HepG2 (cell line): ENCODE measurements at regions not wholly inside any gene's neighbourhood (a gene's known extent, or its start where the extent isn't known, plus 50 kb on each side); places are given as distances from the start of the nearest gene placed in this dataset.

ENCODE experiments used
- ATAC-seq: fragments of 200-7000 bp; cut with Tn5 transposase; 3 replicates; pipeline ENCODE4 v1.9.1; 2020; ENCODE audit warnings: mild to moderate bottlenecking, moderate library complexity
- BruUV-seq: library from RNA; stranded (reverse); fragments of 400-500 nt; replicated peaks from 2 replicates; lab custom pipeline; 2021; lab: Mats Ljungman, UMichigan
- CTCF ChIA-PET: fragments of 300-600 bp; formaldehyde crosslinking; extraction: SDS; loops from one replicate; lab custom pipeline; 2021; ENCODE audit warnings: low total read pairs, inconsistent platforms, low intra/inter-chr PET ratio; lab: Yijun Ruan, JAX
- POLR2A ChIA-PET: fragments of 350-600 bp; sonication (Branson Sonifier 250); formaldehyde crosslinking; loops from one replicate; lab custom pipeline; 2020; ENCODE audit warnings: antibody characterized with exemption, inconsistent platforms; lab: Yijun Ruan, JAX
- DNase-seq: peaks from one replicate; pipeline ENCODE4 v3.0.0-alpha.2; 2015; ENCODE audit warnings: low spot score
- FAIRE-seq: peaks from 3 replicates; lab custom pipeline; 2011; peaks lifted over from hg19 to GRCh38; lab: Jason Lieb, UNC
- H2AFZ ChIP-seq: one replicate; pipeline ENCODE4 v1.6.1; 2011; ENCODE audit warnings: low read length, inconsistent platforms
- H3K27ac ChIP-seq: fragments of 300-600 bp; 3 replicates; pipeline ENCODE4 v1.8.0; 2011; ENCODE audit warnings: mixed run types, mild to moderate bottlenecking, mixed read lengths, low read length, inconsistent platforms; ENCODE audit not compliant: insufficient read depth; ENCODE audit errors: extremely low read length
- H3K27me3 ChIP-seq, 2 experiments: fragments of 200-600 bp in 1 of 2; 2 replicates in 1 of 2; 3 replicates in 1 of 2; pipeline versions ENCODE4 v1.6.0 to v1.8.0; 2011; ENCODE audit warnings: low read length in 2 of 2, mild to moderate bottlenecking in 2 of 2, moderate library complexity in 2 of 2, inconsistent platforms in 1 of 2; ENCODE audit not compliant: insufficient read depth in 2 of 2, control insufficient read depth in 1 of 2
- H3K36me3 ChIP-seq, 2 experiments: fragments of 200-600 bp in 1 of 2; replicated peaks in 1 of 2; 2 replicates in 1 of 2; 3 replicates in 1 of 2; pipeline versions ENCODE4 v1.5.1 to v1.8.0; 2011; ENCODE audit warnings: low read length in 2 of 2, inconsistent platforms in 1 of 2; ENCODE audit not compliant: insufficient read depth in 2 of 2, control insufficient read depth in 1 of 2
- H3K4me1 ChIP-seq: 2 replicates; pipeline ENCODE4 v1.5.1; 2012; ENCODE audit warnings: low read length, inconsistent platforms; ENCODE audit not compliant: insufficient read depth
- H3K4me2 ChIP-seq: 2 replicates; pipeline ENCODE4 v1.6.0; 2011; ENCODE audit warnings: low read depth, low read length, inconsistent platforms
- H3K4me3 ChIP-seq, 3 experiments: fragments of 200-600 bp in 1 of 3; sonication (generic), shearing (Covaris generic) in 1 of 3; replicated peaks in 1 of 3; 2 replicates each; pipeline ENCODE4 v1.5.1; 2011 to 2016; ENCODE audit warnings: low read length in 3 of 3, inconsistent platforms in 2 of 3, low read depth in 2 of 3, mild to moderate bottlenecking in 2 of 3, control low read depth in 1 of 3, mixed read lengths in 1 of 3; ENCODE audit not compliant: insufficient read depth in 1 of 3
- H3K79me2 ChIP-seq: one replicate; pipeline ENCODE4 v1.6.1; 2011; ENCODE audit warnings: low read length, inconsistent platforms; ENCODE audit not compliant: insufficient read depth
- H3K9ac ChIP-seq: 2 replicates; pipeline ENCODE4 v1.6.0; 2011; ENCODE audit warnings: mild to moderate bottlenecking, low read depth, low read length, inconsistent platforms; ENCODE audit not compliant: insufficient read depth
- H3K9me3 ChIP-seq: 2 replicates; pipeline ENCODE4 v1.5.1; 2012; ENCODE audit warnings: mild to moderate bottlenecking, low read length
- H4K20me1 ChIP-seq: 2 replicates; pipeline ENCODE4 v1.6.0; 2011; ENCODE audit warnings: inconsistent platforms, mild to moderate bottlenecking, low read length, moderate library complexity; ENCODE audit not compliant: insufficient read depth
- ARID4A ChIP-seq: sonication (generic); formaldehyde crosslinking; IDR thresholded peaks from 2 replicates; pipeline ENCODE4 v1.5.0; 2020; ENCODE audit warnings: mild to moderate bottlenecking, missing genetic modification reagents, borderline replicate concordance
- GATAD2A ChIP-seq: IDR thresholded peaks from 2 replicates; pipeline ENCODE4 v1.6.1; 2016
- KLF15 ChIP-seq: sonication (generic); formaldehyde crosslinking; IDR thresholded peaks from 2 replicates; pipeline ENCODE4 v1.8.1; 2023; ENCODE audit warnings: borderline replicate concordance, mild to moderate bottlenecking, inconsistent platforms, missing genetic modification reagents, mixed read lengths
- MED13 ChIP-seq: sonication (generic); formaldehyde crosslinking; IDR thresholded peaks from 2 replicates; pipeline ENCODE4 v1.5.0; 2020; ENCODE audit warnings: missing genetic modification reagents
- MLLT10 ChIP-seq: sonication (generic); formaldehyde crosslinking; IDR thresholded peaks from 2 replicates; pipeline ENCODE4 v1.4.0; 2020; ENCODE audit warnings: missing genetic modification reagents
- MXD3 ChIP-seq: IDR thresholded peaks from 2 replicates; pipeline ENCODE4 v1.6.1; 2016; ENCODE audit warnings: mild to moderate bottlenecking, missing biosample characterization, missing genetic modification reagents
- NONO ChIP-seq, 2 experiments: fragments of 450-650 bp in 1 of 2; sonication (generic) in 1 of 2; formaldehyde crosslinking in 1 of 2; IDR thresholded peaks in 1 of 2; conservative IDR thresholded peaks in 1 of 2; 2 replicates each; pipeline versions ENCODE4 v1.6.1 to v1.8.0; 2017 to 2022; ENCODE audit warnings: mild to moderate bottlenecking in 1 of 2, missing genetic modification reagents in 1 of 2, moderate library complexity in 1 of 2
- RBFOX2 ChIP-seq: fragments of 200-400 bp; formaldehyde crosslinking; IDR thresholded peaks from 2 replicates; pipeline ENCODE4 v1.6.1; 2017; ENCODE audit warnings: low read depth, mild to moderate bottlenecking, low read length
- ZFX ChIP-seq: sonication (generic); formaldehyde crosslinking; IDR thresholded peaks from 2 replicates; pipeline ENCODE4 v1.4.0; 2020; ENCODE audit warnings: mild to moderate bottlenecking, low read depth, missing genetic modification reagents, moderate library complexity
- ZSCAN9 ChIP-seq: IDR thresholded peaks from 2 replicates; pipeline ENCODE4 v1.6.1; 2016; ENCODE audit warnings: borderline replicate concordance
- WGBS: methylation state at CpG from one replicate; pipeline ENCODE4 v1.1.6; 2017; ENCODE audit warnings: low lambda C conversion rate; 5-methylcytosine and 5-hydroxymethylcytosine counted together
- in situ Hi-C: cut with HindIII; loops from 2 replicates; pipeline ENCODE4 v1.10.0; 2017; ENCODE audit warnings: low pct_unique_long_range_greater_than_20kb; ENCODE audit not compliant: extremely low pct_ligation_motif_present
- intact Hi-C: fragments of 100-400 bp; cut with micrococcal nuclease; formaldehyde crosslinking; loops from one replicate; pipeline ENCODE4 v1.10.0; 2022; ENCODE audit not compliant: unreplicated experiment
- TF ChIP-seq, protein P1 (sequence below): sonication (generic); formaldehyde crosslinking; IDR thresholded peaks from 2 replicates; pipeline ENCODE4 v1.5.1; 2020; ENCODE audit warnings: missing genetic modification reagents, mild to moderate bottlenecking, borderline replicate concordance
- TF ChIP-seq, protein P2 (sequence below): sonication (generic); formaldehyde crosslinking; IDR thresholded peaks from 2 replicates; pipeline ENCODE4 v1.5.0; 2020; ENCODE audit warnings: mild to moderate bottlenecking, missing genetic modification reagents
- TF ChIP-seq, protein P3 (sequence below): sonication (generic); formaldehyde crosslinking; IDR thresholded peaks from 2 replicates; pipeline ENCODE4 v1.5.1; 2020; ENCODE audit warnings: mild to moderate bottlenecking, moderate library complexity, missing genetic modification reagents

DNA sequence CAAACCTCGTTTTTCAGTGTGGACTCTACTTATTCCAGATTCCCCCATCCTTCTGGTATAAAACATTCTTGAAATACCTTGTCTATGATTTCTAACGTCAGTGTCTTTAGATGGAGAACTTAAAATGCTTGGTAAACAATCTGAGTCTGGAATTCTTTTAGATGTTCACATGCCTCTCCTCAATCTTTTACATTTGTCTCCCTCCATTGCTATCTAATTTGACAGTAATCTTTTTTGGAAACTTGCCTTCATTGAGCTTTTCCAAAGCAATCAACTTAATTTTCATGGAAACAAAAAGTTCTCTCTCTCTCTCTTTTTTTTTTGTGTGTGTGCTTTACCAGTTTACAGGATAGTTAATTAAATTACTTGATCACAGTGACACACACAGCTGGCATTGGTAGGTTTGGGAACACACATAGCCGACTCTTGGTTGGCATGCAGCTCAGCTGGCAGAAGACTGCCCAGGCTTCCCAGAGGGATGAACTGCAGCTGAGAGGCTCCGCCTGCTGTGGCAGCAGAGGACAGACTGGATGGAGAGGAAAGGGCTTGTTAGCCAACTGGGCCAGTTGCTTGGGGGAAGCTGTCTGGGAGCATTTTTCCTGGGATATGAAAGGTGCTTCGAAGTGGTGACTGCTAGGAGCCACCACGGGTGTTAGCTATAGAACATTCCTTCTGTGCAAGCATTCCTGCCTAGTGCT lies 271.3 kb downstream of the ZSWIM6 start:
- BruUV-seq: no TSS peak
- POLR2A ChIA-PET: no interaction called here
- TF ChIP-seq, protein P1, sequence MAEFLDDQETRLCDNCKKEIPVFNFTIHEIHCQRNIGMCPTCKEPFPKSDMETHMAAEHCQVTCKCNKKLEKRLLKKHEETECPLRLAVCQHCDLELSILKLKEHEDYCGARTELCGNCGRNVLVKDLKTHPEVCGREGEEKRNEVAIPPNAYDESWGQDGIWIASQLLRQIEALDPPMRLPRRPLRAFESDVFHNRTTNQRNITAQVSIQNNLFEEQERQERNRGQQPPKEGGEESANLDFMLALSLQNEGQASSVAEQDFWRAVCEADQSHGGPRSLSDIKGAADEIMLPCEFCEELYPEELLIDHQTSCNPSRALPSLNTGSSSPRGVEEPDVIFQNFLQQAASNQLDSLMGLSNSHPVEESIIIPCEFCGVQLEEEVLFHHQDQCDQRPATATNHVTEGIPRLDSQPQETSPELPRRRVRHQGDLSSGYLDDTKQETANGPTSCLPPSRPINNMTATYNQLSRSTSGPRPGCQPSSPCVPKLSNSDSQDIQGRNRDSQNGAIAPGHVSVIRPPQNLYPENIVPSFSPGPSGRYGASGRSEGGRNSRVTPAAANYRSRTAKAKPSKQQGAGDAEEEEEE (CRISPR knock-in tag): no peak
- no peak for TF ChIP-seq ZSCAN9 (CRISPR knock-in tag)
- no peak for TF ChIP-seq NONO (IDR thresholded peaks at IDR 0.05)
- no peak for TF ChIP-seq NONO (CRISPR knock-in tag; conservative IDR thresholded peaks at IDR 0.05)
- TF ChIP-seq ZFX (CRISPR knock-in tag): no peak
- no peak for TF ChIP-seq MED13 (CRISPR knock-in tag)
- no peak for TF ChIP-seq GATAD2A (CRISPR knock-in tag)
- TF ChIP-seq KLF15 (CRISPR knock-in tag): no peak
- TF ChIP-seq ARID4A (CRISPR knock-in tag): no peak
- no peak for TF ChIP-seq MLLT10 (CRISPR knock-in tag)
- TF ChIP-seq, protein P2, sequence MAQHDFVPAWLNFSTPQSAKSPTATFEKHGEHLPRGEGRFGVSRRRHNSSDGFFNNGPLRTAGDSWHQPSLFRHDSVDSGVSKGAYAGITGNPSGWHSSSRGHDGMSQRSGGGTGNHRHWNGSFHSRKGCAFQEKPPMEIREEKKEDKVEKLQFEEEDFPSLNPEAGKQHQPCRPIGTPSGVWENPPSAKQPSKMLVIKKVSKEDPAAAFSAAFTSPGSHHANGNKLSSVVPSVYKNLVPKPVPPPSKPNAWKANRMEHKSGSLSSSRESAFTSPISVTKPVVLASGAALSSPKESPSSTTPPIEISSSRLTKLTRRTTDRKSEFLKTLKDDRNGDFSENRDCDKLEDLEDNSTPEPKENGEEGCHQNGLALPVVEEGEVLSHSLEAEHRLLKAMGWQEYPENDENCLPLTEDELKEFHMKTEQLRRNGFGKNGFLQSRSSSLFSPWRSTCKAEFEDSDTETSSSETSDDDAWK (CRISPR knock-in tag): no peak
- TF ChIP-seq MXD3 (CRISPR knock-in tag): no peak
- no peak for TF ChIP-seq RBFOX2
- TF ChIP-seq, protein P3, sequence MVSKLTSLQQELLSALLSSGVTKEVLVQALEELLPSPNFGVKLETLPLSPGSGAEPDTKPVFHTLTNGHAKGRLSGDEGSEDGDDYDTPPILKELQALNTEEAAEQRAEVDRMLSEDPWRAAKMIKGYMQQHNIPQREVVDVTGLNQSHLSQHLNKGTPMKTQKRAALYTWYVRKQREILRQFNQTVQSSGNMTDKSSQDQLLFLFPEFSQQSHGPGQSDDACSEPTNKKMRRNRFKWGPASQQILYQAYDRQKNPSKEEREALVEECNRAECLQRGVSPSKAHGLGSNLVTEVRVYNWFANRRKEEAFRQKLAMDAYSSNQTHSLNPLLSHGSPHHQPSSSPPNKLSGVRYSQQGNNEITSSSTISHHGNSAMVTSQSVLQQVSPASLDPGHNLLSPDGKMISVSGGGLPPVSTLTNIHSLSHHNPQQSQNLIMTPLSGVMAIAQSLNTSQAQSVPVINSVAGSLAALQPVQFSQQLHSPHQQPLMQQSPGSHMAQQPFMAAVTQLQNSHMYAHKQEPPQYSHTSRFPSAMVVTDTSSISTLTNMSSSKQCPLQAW (CRISPR knock-in tag): no peak

More for the DNA sequence above, 271.3 kb downstream of the ZSWIM6 start:
- intact Hi-C loops: no loop called here
- no peak for DNase-seq
- H3K4me1 ChIP-seq: peaks cover 12% of the 10 kb centered on the region
- no peaks in the 10 kb centered on the region for H3K9me3 ChIP-seq
- no peak for FAIRE-seq
- no peak overlapping the region for H3K4me3 ChIP-seq
- H4K20me1 ChIP-seq: no peaks in the 10 kb centered on the region
- no peaks in the 10 kb centered on the region for H3K79me2 ChIP-seq
- in situ Hi-C loops: no loop called here
- no peak overlapping the region for H3K27ac ChIP-seq
- no peaks in the 10 kb centered on the region for H3K36me3 ChIP-seq
- CTCF ChIA-PET: no interaction called here
- no peak overlapping the region for H3K9ac ChIP-seq
- peaks cover 0 to 7% of the 10 kb centered on the region in 2 experiments; a peak in 3 of 5 replicates for H3K27me3 ChIP-seq
- no peak for ATAC-seq
- no peak overlapping the region for H3K4me2 ChIP-seq
- WGBS: 2% methylated on average over 3 of the region's 6 CpGs
- no peak overlapping the region for H2AFZ ChIP-seq
